Trophoblast cell (in vitro differentiated cells and primary cell): ENCODE measurements at regions not wholly inside any gene's neighbourhood (a gene's known extent, or its start where the extent isn't known, plus 50 kb on each side); places are given as distances from the start of the nearest gene placed in this dataset.

Experiments used
- DNase-seq, 2 donors: peaks; one replicate each; pipeline ENCODE4 v3.0.0-alpha.2; 2016
- H2AFZ ChIP-seq: 2 replicates; pipeline ENCODE4 v1.6.1; 2013; ENCODE audit warnings: low read length, moderate library complexity, mild to moderate bottlenecking; ENCODE audit not compliant: insufficient read depth, poor library complexity
- H2AK5ac ChIP-seq: 2 replicates; pipeline ENCODE4 v1.6.1; 2013; ENCODE audit warnings: mild to moderate bottlenecking, low read length
- H2BK120ac ChIP-seq: 2 replicates; pipeline ENCODE4 v1.6.1; 2013; ENCODE audit warnings: low read length, mild to moderate bottlenecking, moderate library complexity; ENCODE audit not compliant: insufficient read depth, poor library complexity
- H2BK12ac ChIP-seq: 2 replicates; pipeline ENCODE4 v1.6.1; 2013; ENCODE audit warnings: mild to moderate bottlenecking, low read length, moderate library complexity
- H2BK5ac ChIP-seq: 2 replicates; pipeline ENCODE4 v1.6.1; 2013; ENCODE audit warnings: low read length, low read depth, moderate library complexity, mild to moderate bottlenecking; ENCODE audit not compliant: poor library complexity
- H3K14ac ChIP-seq: 2 replicates; pipeline ENCODE4 v1.6.1; 2013; ENCODE audit warnings: mild to moderate bottlenecking, low read length
- H3K18ac ChIP-seq: 2 replicates; pipeline ENCODE4 v1.6.1; 2013; ENCODE audit warnings: mild to moderate bottlenecking, low read length
- H3K23ac ChIP-seq: 2 replicates; pipeline ENCODE4 v1.6.1; 2013; ENCODE audit warnings: low read length
- H3K27ac ChIP-seq: 2 replicates; pipeline ENCODE4 v1.5.1; 2013; ENCODE audit warnings: low read depth, mild to moderate bottlenecking, inconsistent platforms, low read length, moderate library complexity
- H3K27me3 ChIP-seq: 2 replicates; pipeline ENCODE4 v1.6.1; 2013; ENCODE audit warnings: inconsistent platforms, mild to moderate bottlenecking, low read length, moderate library complexity; ENCODE audit not compliant: insufficient read depth
- H3K36me3 ChIP-seq, 2 experiments: 1 replicate in 1 of 2; 2 replicates in 1 of 2; pipeline ENCODE4 v1.6.1; 2013; ENCODE audit warnings: low read length in 2 of 2, mild to moderate bottlenecking in 2 of 2, moderate library complexity in 1 of 2; ENCODE audit not compliant: insufficient read depth in 2 of 2, control insufficient read depth in 1 of 2
- H3K4ac ChIP-seq: 2 replicates; pipeline ENCODE4 v1.6.1; 2013; ENCODE audit warnings: low read depth, mild to moderate bottlenecking, low read length, moderate library complexity
- H3K4me1 ChIP-seq, 2 experiments: 1 replicate in 1 of 2; 2 replicates in 1 of 2; pipeline ENCODE4 v1.6.1; 2013; ENCODE audit warnings: low read length in 2 of 2, mild to moderate bottlenecking in 2 of 2, moderate library complexity in 1 of 2; ENCODE audit not compliant: insufficient read depth in 2 of 2, control insufficient read depth in 1 of 2
- H3K4me2 ChIP-seq: 2 replicates; pipeline ENCODE4 v1.6.1; 2013; ENCODE audit warnings: inconsistent platforms, mild to moderate bottlenecking, low read length, moderate library complexity
- H3K4me3 ChIP-seq: 2 replicates; pipeline ENCODE4 v1.5.1; 2013; ENCODE audit warnings: mild to moderate bottlenecking, low read depth, low read length, inconsistent platforms
- H3K79me1 ChIP-seq: one replicate; pipeline ENCODE4 v1.6.1; 2013; ENCODE audit warnings: low read length
- H3K79me2 ChIP-seq: 2 replicates; pipeline ENCODE4 v1.6.1; 2013; ENCODE audit warnings: low read length, mild to moderate bottlenecking; ENCODE audit not compliant: control insufficient read depth, insufficient read depth, poor library complexity
- H3K9ac ChIP-seq: 2 replicates; pipeline ENCODE4 v1.6.1; 2013; ENCODE audit warnings: mild to moderate bottlenecking, low read length
- H3K9me3 ChIP-seq: 2 replicates; pipeline ENCODE4 v1.6.1; 2013; ENCODE audit warnings: low read depth, mild to moderate bottlenecking, control low read depth, inconsistent platforms, low read length; ENCODE audit not compliant: insufficient read depth
- H4K12ac ChIP-seq: 2 replicates; pipeline ENCODE4 v1.6.1; 2013; ENCODE audit warnings: low read depth, mild to moderate bottlenecking, low read length, moderate library complexity
- H4K8ac ChIP-seq: 2 replicates; pipeline ENCODE4 v1.6.1; 2013; ENCODE audit warnings: low read depth, mild to moderate bottlenecking, low read length, moderate library complexity
- H4K91ac ChIP-seq: one replicate; pipeline ENCODE4 v1.6.1; 2013; ENCODE audit warnings: low read depth, mild to moderate bottlenecking, low read length, moderate library complexity
- WGBS: extraction: QIAGEN DNeasy Blood & Tissue Kit; methylation state at CpG from one replicate; pipeline ENCODE4 v1.1.7; 2013; ENCODE audit warnings: missing lambda C conversion rate; ENCODE audit not compliant: insufficient read length, insufficient coverage; ENCODE audit errors: extremely low coverage; 5-methylcytosine and 5-hydroxymethylcytosine counted together

DNA sequence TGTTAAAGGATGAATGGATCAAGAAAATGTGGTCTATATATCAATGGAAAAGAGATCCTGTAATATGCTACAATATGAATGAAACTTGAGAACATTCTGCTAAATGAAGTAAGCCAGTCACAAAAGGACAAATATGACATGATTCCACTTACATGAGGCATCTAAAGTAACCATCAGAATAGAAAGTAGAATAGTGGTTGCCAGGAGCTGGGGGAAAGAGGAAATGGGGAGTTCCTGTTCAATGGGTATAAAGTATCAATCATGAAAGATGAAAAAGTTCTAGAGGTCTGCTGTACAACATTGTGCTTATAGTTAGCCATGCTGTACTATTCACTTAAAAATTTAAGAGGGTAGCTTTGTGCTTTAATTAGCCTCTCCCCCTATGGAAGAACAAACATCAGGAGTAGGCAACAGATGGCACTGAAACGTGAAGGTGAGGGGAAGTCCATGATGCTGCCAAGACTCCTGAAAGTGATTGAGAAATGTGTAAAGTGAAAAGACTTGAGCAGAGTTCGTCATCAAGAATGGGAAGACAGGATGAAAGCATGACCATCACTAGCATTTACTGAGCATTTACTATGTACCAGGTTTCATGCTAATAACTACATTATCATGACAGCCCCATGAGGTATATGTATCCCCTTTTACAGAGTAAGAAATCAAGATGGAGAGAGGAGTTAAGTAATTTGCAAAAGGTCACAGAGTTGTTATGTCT, 167.2 kb downstream of the CYB561 start:
- no CpG with 5 or more reads among the region's 2 CpGs for WGBS

DNA sequence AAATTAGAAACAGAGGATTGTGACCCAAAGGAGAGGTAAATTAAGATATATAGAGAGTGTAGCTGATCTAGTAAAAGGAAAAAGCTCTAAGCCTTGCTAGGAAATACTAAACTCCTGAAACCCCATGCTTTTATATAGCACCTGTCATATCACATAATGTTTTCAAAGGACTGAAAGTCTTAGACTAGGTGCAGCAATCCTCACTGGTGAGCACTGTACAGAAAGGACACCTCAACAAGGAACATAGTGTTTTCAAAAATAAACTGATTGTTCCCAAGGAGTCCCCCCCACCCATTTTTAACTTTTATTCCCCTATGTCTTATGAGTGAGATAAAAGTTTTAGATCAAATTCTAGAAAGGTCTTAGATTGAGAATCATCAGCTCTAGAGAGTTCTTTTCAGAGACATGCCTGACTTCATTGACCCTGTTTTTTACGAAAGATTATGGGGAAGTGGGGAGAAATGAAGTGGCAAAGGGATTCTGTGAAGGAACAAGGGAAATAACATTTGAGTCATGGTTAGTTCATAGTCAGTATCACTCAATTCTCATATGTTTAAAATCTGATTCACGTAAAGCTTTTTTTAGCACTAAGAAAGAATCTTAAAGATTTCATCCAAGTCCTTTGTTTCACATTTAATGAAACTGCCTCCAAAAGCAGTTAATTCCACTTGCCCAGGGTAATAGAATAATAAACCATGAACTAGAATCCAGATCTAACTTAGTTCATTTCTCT, 166.4 kb downstream of the CYB561 start:
- no peak overlapping the region for H2AK5ac ChIP-seq
- H3K36me3 ChIP-seq: peaks cover 3 to 4% of the 10 kb centered on the region in 2 experiments
- no peak overlapping the region for H2BK120ac ChIP-seq
- H4K12ac ChIP-seq: no peak overlapping the region
- no peak overlapping the region for H4K8ac ChIP-seq
- no peak overlapping the region for H3K27ac ChIP-seq
- no peaks in the 10 kb centered on the region for H3K27me3 ChIP-seq
- no peak overlapping the region for H2BK12ac ChIP-seq
- H3K79me1 ChIP-seq: no peaks in the 10 kb centered on the region
- H2BK5ac ChIP-seq: no peak overlapping the region
- no peak overlapping the region for H2AFZ ChIP-seq
- H3K18ac ChIP-seq: no peak overlapping the region
- H3K4me2 ChIP-seq: no peak overlapping the region
- H3K4ac ChIP-seq: no peak overlapping the region
- no peaks in the 10 kb centered on the region for H3K9me3 ChIP-seq
- H4K91ac ChIP-seq: no peak overlapping the region
- H3K79me2 ChIP-seq: no peaks in the 10 kb centered on the region
- WGBS: no CpG with 5 or more reads among the region's 2 CpGs
- no peak overlapping the region for H3K23ac ChIP-seq
- no peak overlapping the region for H3K14ac ChIP-seq
- no peak overlapping the region for H3K4me3 ChIP-seq
- no peak overlapping the region for H3K9ac ChIP-seq
- DNase-seq: no peak
- H3K4me1 ChIP-seq: no peaks in the 10 kb centered on the region

More for the DNA sequence above, 167.2 kb downstream of the CYB561 start:
- Histone ChIP-seq H2BK120ac (no peak overlapping the region), H4K91ac (no peak overlapping the region), H3K4me1 (no peaks in the 10 kb centered on the region), H3K79me2 (no peaks in the 10 kb centered on the region), H4K8ac (no peak overlapping the region), H3K4ac (no peak overlapping the region), H3K14ac (no peak overlapping the region), H3K27me3 (no peaks in the 10 kb centered on the region), H3K4me2 (no peak overlapping the region), H4K12ac (no peak overlapping the region), H2BK5ac (no peak overlapping the region), H2BK12ac (no peak overlapping the region), H3K36me3 (peaks cover 3 to 4% of the 10 kb centered on the region in 2 experiments), H3K9ac (no peak overlapping the region), H3K27ac (no peak overlapping the region), H2AK5ac (no peak overlapping the region), H3K4me3 (no peak overlapping the region), H3K23ac (no peak overlapping the region), H3K79me1 (no peaks in the 10 kb centered on the region), H3K9me3 (no peaks in the 10 kb centered on the region), H2AFZ (no peak overlapping the region), H3K18ac (no peak overlapping the region)
- DNase-seq: no peak

- H4K12ac ChIP-seq: no peak overlapping the region
- H3K27ac ChIP-seq: no peak overlapping the region
- no peak overlapping the region for H2BK5ac ChIP-seq
- no peaks in the 10 kb centered on the region for H3K4me1 ChIP-seq
- no peaks in the 10 kb centered on the region for H3K79me1 ChIP-seq
- H3K9me3 ChIP-seq: no peaks in the 10 kb centered on the region
- H3K27me3 ChIP-seq: no peaks in the 10 kb centered on the region
- no peak overlapping the region for H3K4ac ChIP-seq
- no peak overlapping the region for H3K23ac ChIP-seq
- no peak overlapping the region for H2BK12ac ChIP-seq
- no peak overlapping the region for H4K8ac ChIP-seq
- no peak overlapping the region for H3K14ac ChIP-seq
- no peak overlapping the region for H2AK5ac ChIP-seq
- peaks cover 7 to 8% of the 10 kb centered on the region in 2 experiments for H3K36me3 ChIP-seq
- no CpG with 5 or more reads among the region's 4 CpGs for WGBS
- no peak overlapping the region for H3K4me2 ChIP-seq
- H2BK120ac ChIP-seq: no peak overlapping the region
- DNase-seq: no peak
- H3K9ac ChIP-seq: no peak overlapping the region
- no peak overlapping the region for H4K91ac ChIP-seq
- no peak overlapping the region for H2AFZ ChIP-seq
- no peak overlapping the region for H3K18ac ChIP-seq
- no peak overlapping the region for H3K4me3 ChIP-seq
- H3K79me2 ChIP-seq: no peaks in the 10 kb centered on the region
Measured at GRCh38 chr17:63282455-63282854, 163.7 kb downstream of the CYB561 start.

DNA sequence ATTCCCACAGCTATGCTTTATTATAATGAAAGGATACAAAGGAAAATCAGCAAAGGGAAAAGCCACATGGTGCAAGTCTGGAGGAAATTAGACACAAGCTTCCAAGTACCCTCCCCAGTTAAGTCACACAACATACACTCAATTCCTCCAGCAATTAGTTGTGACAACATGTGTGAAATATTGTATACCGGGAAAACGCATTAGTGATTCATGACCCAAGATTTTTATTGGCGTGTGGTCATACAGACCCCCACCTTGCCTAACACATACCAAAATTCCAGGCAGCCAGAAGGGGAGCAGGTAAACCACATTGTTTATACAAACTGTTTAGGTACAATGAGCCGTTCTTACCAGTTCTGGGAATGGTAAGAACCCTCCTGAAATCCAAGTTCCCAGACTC, 160.6 kb downstream of the CYB561 start:
- H3K36me3 ChIP-seq: peaks cover 4 to 6% of the 10 kb centered on the region in 2 experiments

More for the DNA sequence above, 160.6 kb downstream of the CYB561 start:
- Histone ChIP-seq H3K79me2 (no peaks in the 10 kb centered on the region), H4K91ac (no peak overlapping the region), H3K4me1 (peaks cover 5 to 6% of the 10 kb centered on the region in 2 experiments), H2AFZ (no peak overlapping the region), H3K9ac (no peak overlapping the region), H2BK5ac (no peak overlapping the region), H2AK5ac (no peak overlapping the region), H3K18ac (no peak overlapping the region), H3K4me3 (no peak overlapping the region), H3K14ac (no peak overlapping the region), H3K23ac (no peak overlapping the region), H2BK12ac (no peak overlapping the region), H4K12ac (no peak overlapping the region), H2BK120ac (no peak overlapping the region), H3K27ac (no peak overlapping the region), H3K9me3 (no peaks in the 10 kb centered on the region), H3K4me2 (no peak overlapping the region), H3K4ac (no peak overlapping the region), H3K79me1 (no peaks in the 10 kb centered on the region), H4K8ac (no peak overlapping the region), H3K27me3 (no peaks in the 10 kb centered on the region)
- WGBS: no CpG with 5 or more reads among the region's 4 CpGs
- DNase-seq: no peak
